MV-4-11 (cell line): ENCODE measurements at regions not wholly inside any gene's neighbourhood (a gene's known extent, or its start where the extent isn't known, plus 50 kb on each side); places are given as distances from the start of the nearest gene placed in this dataset.

Experiments used
- DNase-seq: peaks from one replicate; lab custom pipeline; 2025; lab: John Stamatoyannopoulos, UW

- no peak for DNase-seq
Observed at GRCh38 chr4:3683744-3684421, 82.3 kb upstream of the ADRA2C start.

GRCh38 chr4:3683077-3683743, 83.0 kb upstream of the ADRA2C start:
- DNase-seq = no peak

- DNase-seq = no peak
Observed at GRCh38 chr4:3682236-3683076, 83.7 kb upstream of the ADRA2C start.

GRCh38 chr4:3681191-3681590, 85.0 kb upstream of the ADRA2C start:
- no peak for DNase-seq

- DNase-seq = no peak
Observed at GRCh38 chr4:3680656-3681055, 85.5 kb upstream of the ADRA2C start.

- no peak for DNase-seq
Observed at GRCh38 chr4:3679851-3680311, 86.3 kb upstream of the ADRA2C start.

- no peak for DNase-seq
Observed at GRCh38 chr4:3679071-3679825, 86.9 kb upstream of the ADRA2C start.

- peak; percentile 85 for DNase-seq
Observed at GRCh38 chr4:3677748-3678070, 88.5 kb upstream of the ADRA2C start.

- no peak for DNase-seq
Observed at GRCh38 chr4:3676907-3677747, 89.1 kb upstream of the ADRA2C start.

GRCh38 chr4:3676196-3676595, 90.0 kb upstream of the ADRA2C start:
- DNase-seq = no peak

GRCh38 chr4:3675251-3676115, 90.7 kb upstream of the ADRA2C start:
- no peak for DNase-seq

- no peak for DNase-seq
Observed at GRCh38 chr4:3674479-3674851, 91.7 kb upstream of the ADRA2C start.

- DNase-seq = no peak
Observed at GRCh38 chr4:3673716-3674478, 92.3 kb upstream of the ADRA2C start.

GRCh38 chr4:3673176-3673575, 93.0 kb upstream of the ADRA2C start:
- no peak for DNase-seq

- DNase-seq = no peak
Observed at GRCh38 chr4:3672465-3672831, 93.7 kb upstream of the ADRA2C start.

GRCh38 chr4:3671571-3672464, 94.4 kb upstream of the ADRA2C start:
- no peak for DNase-seq

GRCh38 chr4:3670521-3671519, 95.4 kb upstream of the ADRA2C start:
- DNase-seq = no peak
